Fibroblast of lung (primary cell): ENCODE measurements at regions not wholly inside any gene's neighbourhood (a gene's known extent, or its start where the extent isn't known, plus 50 kb on each side); places are given as distances from the start of the nearest gene placed in this dataset.

Experiments
- DNase-seq, 2 donors: peaks; one replicate each; pipeline versions ENCODE4 v3.0.0 to v3.0.0-alpha.2; 2010; ENCODE audit warnings: low read depth in 2 of 2
- H2AFZ ChIP-seq: 2 replicates; pipeline ENCODE4 v1.5.1; 2012; ENCODE audit warnings: low read length, control low read depth, inconsistent platforms
- H3K27ac ChIP-seq: 2 replicates; pipeline ENCODE4 v1.5.1; 2011; ENCODE audit warnings: low read length, control low read depth; ENCODE audit not compliant: insufficient read depth
- H3K27me3 ChIP-seq: 2 replicates; pipeline ENCODE4 v1.5.1; 2011; ENCODE audit warnings: mild to moderate bottlenecking, low read length; ENCODE audit not compliant: control insufficient read depth, insufficient read depth
- H3K36me3 ChIP-seq: 2 replicates; pipeline ENCODE4 v1.5.1; 2011; ENCODE audit warnings: low read length; ENCODE audit not compliant: control insufficient read depth, insufficient read depth
- H3K4me1 ChIP-seq: 2 replicates; pipeline ENCODE4 v1.5.1; 2011; ENCODE audit warnings: low read length; ENCODE audit not compliant: control insufficient read depth, insufficient read depth; ENCODE audit errors: extremely low read depth
- H3K4me2 ChIP-seq: 2 replicates; pipeline ENCODE4 v1.5.1; 2011; ENCODE audit warnings: low read length, control low read depth; ENCODE audit not compliant: insufficient read depth; ENCODE audit errors: extremely low read depth
- H3K4me3 ChIP-seq, 4 experiments: fragments of 200-600 bp in 1 of 4; sonication (generic) in 1 of 4; replicated peaks in 1 of 4; 2 replicates each; pipeline ENCODE4 v1.5.1; 2011 to 2016; ENCODE audit warnings: low read length in 4 of 4, low read depth in 3 of 4, mild to moderate bottlenecking in 3 of 4, control low read depth in 2 of 4, inconsistent platforms in 1 of 4, mixed read lengths in 1 of 4; ENCODE audit not compliant: insufficient read depth in 1 of 4; ENCODE audit errors: control extremely low read depth in 1 of 4
- H3K79me2 ChIP-seq: 2 replicates; pipeline ENCODE4 v1.5.1; 2012; ENCODE audit warnings: mild to moderate bottlenecking, low read length, inconsistent platforms; ENCODE audit not compliant: control insufficient read depth, insufficient read depth
- H3K9ac ChIP-seq: 2 replicates; pipeline ENCODE4 v1.5.1; 2011; ENCODE audit warnings: mild to moderate bottlenecking, low read length, control low read depth; ENCODE audit not compliant: insufficient read depth
- H3K9me3 ChIP-seq: 2 replicates; pipeline ENCODE4 v1.5.1; 2012; ENCODE audit warnings: low read depth, low read length; ENCODE audit not compliant: control insufficient read depth, insufficient read depth
- H4K20me1 ChIP-seq: 2 replicates; pipeline ENCODE4 v1.5.1; 2011; ENCODE audit warnings: low read length; ENCODE audit not compliant: control insufficient read depth, insufficient read depth; ENCODE audit errors: extremely low read depth
- CTCF ChIP-seq, 2 donors: IDR thresholded peaks in 1 of 2; conservative IDR thresholded peaks in 1 of 2; 1 replicate in 1 of 2; 2 replicates in 1 of 2; pipeline ENCODE4 v1.5.1; 2011 to 2012; ENCODE audit warnings: low read length in 2 of 2, control low read depth in 1 of 2, inconsistent platforms in 1 of 2, low read depth in 1 of 2, mild to moderate bottlenecking in 1 of 2
- EZH2 ChIP-seq: IDR thresholded peaks from 2 replicates; pipeline ENCODE4 v1.5.1; 2012; ENCODE audit warnings: low read length, control low read depth, mild to moderate bottlenecking; ENCODE audit errors: missing control alignments

DNA sequence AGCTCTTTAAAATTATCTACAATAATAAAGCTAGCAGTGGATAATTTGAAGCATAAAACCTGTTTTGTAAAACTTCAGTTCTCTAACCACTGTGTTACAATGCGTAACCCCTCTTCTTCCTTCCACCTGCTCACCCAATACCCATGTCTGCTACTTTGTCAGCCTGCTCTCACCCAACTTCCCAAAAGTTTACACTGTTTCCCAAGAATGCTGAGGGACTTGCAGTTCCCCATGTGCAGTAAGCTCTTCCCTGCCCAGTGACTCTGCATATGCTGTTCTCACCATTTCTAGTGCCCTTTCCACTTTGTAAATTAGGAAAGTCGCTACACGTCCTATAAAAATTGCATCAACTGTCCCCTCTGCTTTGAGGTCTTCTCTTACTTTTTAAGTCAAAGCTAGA lies 315.9 kb upstream of the SEMA6D start:
- no peak overlapping the region for H3K27ac ChIP-seq
- H3K27me3 ChIP-seq: no peaks in the 10 kb centered on the region
- no peak overlapping the region for H3K4me3 ChIP-seq
- no peak overlapping the region for H2AFZ ChIP-seq
- no peaks in the 10 kb centered on the region for H3K79me2 ChIP-seq
- H3K9ac ChIP-seq: no peak overlapping the region
- H3K4me2 ChIP-seq: no peak overlapping the region
- H3K9me3 ChIP-seq: no peaks in the 10 kb centered on the region
- H3K36me3 ChIP-seq: no peaks in the 10 kb centered on the region
- no peak for DNase-seq
- no peaks in the 10 kb centered on the region for H4K20me1 ChIP-seq
- TF ChIP-seq EZH2 (no peak), CTCF (conservative IDR thresholded peaks at IDR 0.05 in 1 of 2, IDR thresholded peaks at IDR 0.05 in 1 of 2; ENCODE audit: low read depth in 1 of 2, low read length in 2 of 2) (no peak)
- no peaks in the 10 kb centered on the region for H3K4me1 ChIP-seq

GRCh38 chr15:47402829-47403228 lies 314.5 kb upstream of the SEMA6D start:
- Histone ChIP-seq H3K9me3 (no peaks in the 10 kb centered on the region), H3K9ac (no peak overlapping the region), H4K20me1 (no peaks in the 10 kb centered on the region), H3K27me3 (no peaks in the 10 kb centered on the region), H3K4me1 (no peaks in the 10 kb centered on the region), H3K27ac (no peak overlapping the region), H3K4me2 (no peak overlapping the region), H3K79me2 (no peaks in the 10 kb centered on the region), H2AFZ (no peak overlapping the region), H3K36me3 (no peaks in the 10 kb centered on the region), H3K4me3 (no peak overlapping the region)
- DNase-seq: no peak
- TF ChIP-seq EZH2: no peak
- no peak for TF ChIP-seq CTCF (conservative IDR thresholded peaks at IDR 0.05 in 1 of 2, IDR thresholded peaks at IDR 0.05 in 1 of 2; ENCODE audit: low read depth in 1 of 2, low read length in 2 of 2)

DNA sequence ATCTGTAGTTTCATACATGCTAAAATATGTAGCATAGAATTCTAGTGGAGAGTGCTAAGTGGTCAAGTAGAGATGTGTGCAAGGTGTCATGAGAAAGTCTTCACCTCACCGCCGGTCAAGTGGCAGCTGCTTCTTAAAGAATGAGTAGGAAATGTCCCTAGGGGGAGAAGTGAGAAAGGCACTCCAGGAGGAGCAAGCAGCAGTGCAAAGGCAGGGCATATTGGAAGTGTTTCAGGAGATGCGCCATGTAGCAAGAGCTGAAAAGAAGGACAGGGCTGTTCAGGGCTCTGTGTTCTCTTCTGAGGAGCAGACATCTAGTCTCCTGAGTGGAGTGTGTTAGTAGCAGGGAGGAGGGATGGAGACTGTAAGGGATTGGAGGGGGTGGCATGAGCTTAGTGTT lies 312.4 kb upstream of the SEMA6D start:
- no peak for DNase-seq
- TF ChIP-seq CTCF (conservative IDR thresholded peaks at IDR 0.05 in 1 of 2, IDR thresholded peaks at IDR 0.05 in 1 of 2; ENCODE audit: low read depth in 1 of 2, low read length in 2 of 2): no peak
- no peak for TF ChIP-seq EZH2
- H3K27me3 ChIP-seq: no peaks in the 10 kb centered on the region
- H3K4me3 ChIP-seq: no peak overlapping the region
- no peaks in the 10 kb centered on the region for H3K4me1 ChIP-seq
- no peak overlapping the region for H3K4me2 ChIP-seq
- H2AFZ ChIP-seq: no peak overlapping the region
- no peaks in the 10 kb centered on the region for H4K20me1 ChIP-seq
- no peaks in the 10 kb centered on the region for H3K36me3 ChIP-seq
- H3K9me3 ChIP-seq: no peaks in the 10 kb centered on the region
- H3K9ac ChIP-seq: no peak overlapping the region
- no peaks in the 10 kb centered on the region for H3K79me2 ChIP-seq
- H3K27ac ChIP-seq: no peak overlapping the region
